HEK293 (cell line): ENCODE measurements at regions not wholly inside any gene's neighbourhood (a gene's known extent, or its start where the extent isn't known, plus 50 kb on each side); places are given as distances from the start of the nearest gene placed in this dataset.

Experiments used
- CTCF ChIA-PET: fragments of 350-600 bp; formaldehyde crosslinking; extraction: SDS; loops from one replicate; lab custom pipeline; 2021; ENCODE audit warnings: antibody characterized with exemption; lab: Yijun Ruan, JAX
- POLR2A ChIA-PET: fragments of 300-600 bp; formaldehyde crosslinking; extraction: SDS; loops from one replicate; lab custom pipeline; 2020; ENCODE audit warnings: antibody characterized with exemption, inconsistent platforms; lab: Yijun Ruan, JAX
- H3K27ac ChIP-seq: fragments of 200-500 bp; sonication (Bioruptor generic); 2 replicates; pipeline ENCODE4 v1.5.1; 2014; ENCODE audit warnings: low read depth, low read length, control low read depth, inconsistent platforms; ENCODE audit errors: extremely low read depth
- H3K36me3 ChIP-seq, 2 experiments: fragments of 200-500 bp in 1 of 2; sonication (Bioruptor generic) in 1 of 2; 1 replicate in 1 of 2; 2 replicates in 1 of 2; pipeline ENCODE4 v1.5.1; 2014 to 2017; ENCODE audit warnings: inconsistent platforms in 2 of 2, low read length in 2 of 2; ENCODE audit not compliant: control insufficient read depth in 2 of 2, insufficient read depth in 1 of 2
- H3K4me1 ChIP-seq: fragments of 200-500 bp; sonication (Bioruptor generic); 2 replicates; pipeline ENCODE4 v1.5.1; 2014; ENCODE audit warnings: mild to moderate bottlenecking, low read length, inconsistent platforms; ENCODE audit not compliant: control insufficient read depth, insufficient read depth
- H3K4me3 ChIP-seq: 2 replicates; pipeline ENCODE4 v1.5.1; 2011; ENCODE audit warnings: low read depth, mild to moderate bottlenecking, control low read depth, low read length, moderate library complexity
- H3K9me3 ChIP-seq: fragments of 200-500 bp; sonication (Bioruptor generic); 2 replicates; pipeline ENCODE4 v1.5.1; 2014; ENCODE audit warnings: low read depth, low read length, inconsistent platforms; ENCODE audit not compliant: control insufficient read depth, insufficient read depth
- ATF2 ChIP-seq: fragments of 450-650 bp; formaldehyde crosslinking; IDR thresholded peaks from 2 replicates; pipeline ENCODE4 v1.5.1; 2016; ENCODE audit warnings: missing biosample characterization, missing genetic modification characterization, low read depth
- GLI4 ChIP-seq: fragments of 450-650 bp; formaldehyde crosslinking; IDR thresholded peaks from 2 replicates; pipeline ENCODE4 v1.5.1; 2016; ENCODE audit warnings: missing biosample characterization, missing genetic modification characterization
- YY1 ChIP-seq: fragments of 450-650 bp; formaldehyde crosslinking; IDR thresholded peaks from 2 replicates; pipeline ENCODE4 v1.5.1; 2018; ENCODE audit warnings: missing biosample characterization, missing genetic modification characterization
- ZNF148 ChIP-seq: fragments of 450-650 bp; formaldehyde crosslinking; IDR thresholded peaks from 2 replicates; pipeline ENCODE4 v1.5.0; 2017; ENCODE audit warnings: missing biosample characterization, missing genetic modification characterization, borderline replicate concordance
- ZNF202 ChIP-seq: fragments of 450-650 bp; formaldehyde crosslinking; IDR thresholded peaks from 2 replicates; pipeline ENCODE4 v1.5.1; 2016; ENCODE audit warnings: missing biosample characterization, missing genetic modification characterization, borderline replicate concordance
- ZNF24 ChIP-seq: fragments of 450-650 bp; formaldehyde crosslinking; IDR thresholded peaks from 2 replicates; pipeline ENCODE4 v1.5.1; 2016; ENCODE audit warnings: missing biosample characterization, missing genetic modification characterization
- ZNF311 ChIP-seq: fragments of 450-650 bp; formaldehyde crosslinking; IDR thresholded peaks from 2 replicates; pipeline ENCODE4 v1.5.1; 2017; ENCODE audit warnings: missing biosample characterization, missing genetic modification characterization, borderline replicate concordance
- ZNF354C ChIP-seq: fragments of 450-650 bp; formaldehyde crosslinking; IDR thresholded peaks from 2 replicates; pipeline ENCODE4 v1.5.1; 2016; ENCODE audit warnings: missing biosample characterization, missing genetic modification characterization, low read depth, borderline replicate concordance
- ZNF394 ChIP-seq: fragments of 450-650 bp; formaldehyde crosslinking; IDR thresholded peaks from 2 replicates; pipeline ENCODE4 v1.5.1; 2016; ENCODE audit warnings: missing biosample characterization, missing genetic modification characterization, mild to moderate bottlenecking, moderate library complexity, borderline replicate concordance
- ZNF423 ChIP-seq: fragments of 450-650 bp; formaldehyde crosslinking; IDR thresholded peaks from 2 replicates; pipeline ENCODE4 v1.5.1; 2016; ENCODE audit warnings: missing biosample characterization, missing genetic modification characterization
- ZNF426 ChIP-seq: fragments of 450-650 bp; formaldehyde crosslinking; IDR thresholded peaks from 2 replicates; pipeline ENCODE4 v1.5.1; 2017; ENCODE audit warnings: missing biosample characterization, missing genetic modification characterization, mild to moderate bottlenecking, inconsistent platforms, moderate library complexity
- ZNF555 ChIP-seq: fragments of 450-650 bp; formaldehyde crosslinking; conservative IDR thresholded peaks from 2 replicates; pipeline ENCODE4 v1.5.1; 2017; ENCODE audit warnings: missing biosample characterization, mild to moderate bottlenecking, missing genetic modification characterization, inconsistent platforms
- ZNF560 ChIP-seq: fragments of 450-650 bp; formaldehyde crosslinking; IDR thresholded peaks from 2 replicates; pipeline ENCODE4 v1.5.1; 2017; ENCODE audit warnings: missing biosample characterization, missing genetic modification characterization, borderline replicate concordance
- ZNF610 ChIP-seq: fragments of 450-650 bp; formaldehyde crosslinking; IDR thresholded peaks from 2 replicates; pipeline ENCODE4 v1.5.1; 2016; ENCODE audit warnings: missing biosample characterization, missing genetic modification characterization, borderline replicate concordance
- ZSCAN30 ChIP-seq: fragments of 450-650 bp; IDR thresholded peaks from 2 replicates; pipeline ENCODE4 v1.5.1; 2018; ENCODE audit warnings: missing biosample characterization, mild to moderate bottlenecking, missing genetic modification characterization, moderate library complexity
- ZSCAN5A ChIP-seq: fragments of 450-650 bp; formaldehyde crosslinking; IDR thresholded peaks from 2 replicates; pipeline ENCODE4 v1.5.1; 2016; ENCODE audit warnings: missing biosample characterization, missing genetic modification characterization
- TF ChIP-seq, protein P1 (sequence below): fragments of 450-650 bp; formaldehyde crosslinking; IDR thresholded peaks from 2 replicates; pipeline ENCODE4 v1.5.1; 2016; ENCODE audit warnings: missing biosample characterization, missing genetic modification characterization
- TF ChIP-seq, protein P2 (sequence below): fragments of 450-650 bp; formaldehyde crosslinking; IDR thresholded peaks from 2 replicates; pipeline ENCODE4 v1.5.1; 2016; ENCODE audit warnings: missing biosample characterization, missing genetic modification characterization, low read depth
- TF ChIP-seq, protein P3 (sequence below): fragments of 450-650 bp; formaldehyde crosslinking; IDR thresholded peaks from 2 replicates; pipeline ENCODE4 v1.5.1; 2016; ENCODE audit warnings: missing biosample characterization, missing genetic modification characterization

- Histone ChIP-seq H3K4me3 (no peak overlapping the region), H3K9me3 (no peaks in the 10 kb centered on the region), H3K36me3 (no peaks in the 10 kb centered on the region), H3K4me1 (no peaks in the 10 kb centered on the region), H3K27ac (no peak overlapping the region)
- POLR2A ChIA-PET: no interaction called here
- CTCF ChIA-PET: no interaction called here
- TF ChIP-seq YY1 (tag by site-specific recombination): no peak
Measured at GRCh38 chr13:75986818-75987217, 350.7 kb downstream of the LMO7 start.

DNA sequence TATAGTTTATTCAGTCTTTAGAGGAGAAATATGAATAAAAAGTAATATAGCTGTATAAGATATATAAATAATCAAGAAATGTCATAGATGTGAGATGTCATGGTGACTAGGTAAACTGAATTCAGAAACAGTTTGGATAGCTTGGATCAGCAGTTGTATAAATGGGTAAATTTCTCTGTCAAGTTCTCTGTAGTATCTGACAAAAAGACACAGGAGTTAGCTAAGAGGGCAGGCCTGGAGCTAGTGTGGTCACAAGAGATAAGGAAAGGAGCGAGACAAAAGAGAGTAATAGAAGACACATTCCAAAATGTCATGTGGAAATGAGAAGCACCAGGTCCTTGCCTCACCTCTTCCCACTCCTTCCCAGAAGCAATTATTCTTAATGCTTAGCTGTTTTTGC lies 349.0 kb downstream of the LMO7 start:
- TF ChIP-seq, protein P1, sequence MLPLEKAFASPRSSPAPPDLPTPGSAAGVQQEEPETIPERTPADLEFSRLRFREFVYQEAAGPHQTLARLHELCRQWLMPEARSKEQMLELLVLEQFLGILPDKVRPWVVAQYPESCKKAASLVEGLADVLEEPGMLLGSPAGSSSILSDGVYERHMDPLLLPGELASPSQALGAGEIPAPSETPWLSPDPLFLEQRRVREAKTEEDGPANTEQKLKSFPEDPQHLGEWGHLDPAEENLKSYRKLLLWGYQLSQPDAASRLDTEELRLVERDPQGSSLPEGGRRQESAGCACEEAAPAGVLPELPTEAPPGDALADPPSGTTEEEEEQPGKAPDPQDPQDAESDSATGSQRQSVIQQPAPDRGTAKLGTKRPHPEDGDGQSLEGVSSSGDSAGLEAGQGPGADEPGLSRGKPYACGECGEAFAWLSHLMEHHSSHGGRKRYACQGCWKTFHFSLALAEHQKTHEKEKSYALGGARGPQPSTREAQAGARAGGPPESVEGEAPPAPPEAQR (tag by site-specific recombination): no peak
- TF ChIP-seq, protein P2, sequence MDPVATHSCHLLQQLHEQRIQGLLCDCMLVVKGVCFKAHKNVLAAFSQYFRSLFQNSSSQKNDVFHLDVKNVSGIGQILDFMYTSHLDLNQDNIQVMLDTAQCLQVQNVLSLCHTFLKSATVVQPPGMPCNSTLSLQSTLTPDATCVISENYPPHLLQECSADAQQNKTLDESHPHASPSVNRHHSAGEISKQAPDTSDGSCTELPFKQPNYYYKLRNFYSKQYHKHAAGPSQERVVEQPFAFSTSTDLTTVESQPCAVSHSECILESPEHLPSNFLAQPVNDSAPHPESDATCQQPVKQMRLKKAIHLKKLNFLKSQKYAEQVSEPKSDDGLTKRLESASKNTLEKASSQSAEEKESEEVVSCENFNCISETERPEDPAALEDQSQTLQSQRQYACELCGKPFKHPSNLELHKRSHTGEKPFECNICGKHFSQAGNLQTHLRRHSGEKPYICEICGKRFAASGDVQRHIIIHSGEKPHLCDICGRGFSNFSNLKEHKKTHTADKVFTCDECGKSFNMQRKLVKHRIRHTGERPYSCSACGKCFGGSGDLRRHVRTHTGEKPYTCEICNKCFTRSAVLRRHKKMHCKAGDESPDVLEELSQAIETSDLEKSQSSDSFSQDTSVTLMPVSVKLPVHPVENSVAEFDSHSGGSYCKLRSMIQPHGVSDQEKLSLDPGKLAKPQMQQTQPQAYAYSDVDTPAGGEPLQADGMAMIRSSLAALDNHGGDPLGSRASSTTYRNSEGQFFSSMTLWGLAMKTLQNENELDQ (tag by site-specific recombination): no peak
- no peak for TF ChIP-seq ZNF311
- TF ChIP-seq ZNF610 (tag by site-specific recombination): no peak
- no peak for TF ChIP-seq ZNF148 (tag by site-specific recombination)
- TF ChIP-seq, protein P3, sequence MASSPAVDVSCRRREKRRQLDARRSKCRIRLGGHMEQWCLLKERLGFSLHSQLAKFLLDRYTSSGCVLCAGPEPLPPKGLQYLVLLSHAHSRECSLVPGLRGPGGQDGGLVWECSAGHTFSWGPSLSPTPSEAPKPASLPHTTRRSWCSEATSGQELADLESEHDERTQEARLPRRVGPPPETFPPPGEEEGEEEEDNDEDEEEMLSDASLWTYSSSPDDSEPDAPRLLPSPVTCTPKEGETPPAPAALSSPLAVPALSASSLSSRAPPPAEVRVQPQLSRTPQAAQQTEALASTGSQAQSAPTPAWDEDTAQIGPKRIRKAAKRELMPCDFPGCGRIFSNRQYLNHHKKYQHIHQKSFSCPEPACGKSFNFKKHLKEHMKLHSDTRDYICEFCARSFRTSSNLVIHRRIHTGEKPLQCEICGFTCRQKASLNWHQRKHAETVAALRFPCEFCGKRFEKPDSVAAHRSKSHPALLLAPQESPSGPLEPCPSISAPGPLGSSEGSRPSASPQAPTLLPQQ (tag by site-specific recombination): no peak
- TF ChIP-seq ZNF354C (tag by site-specific recombination): no peak
- no peak for TF ChIP-seq ZNF202 (tag by site-specific recombination)
- TF ChIP-seq ZNF426 (tag by site-specific recombination): no peak
- TF ChIP-seq ZNF555 (tag by site-specific recombination): no peak
- ChIA-PET POLR2A (no interaction called here), CTCF (interaction anchor here (0.7 kb wide), 1 partner anchor 108 kb away, joined by 5 read pairs; no protein-coding TSS in a partner anchor)
- H3K9me3 ChIP-seq: no peaks in the 10 kb centered on the region
- no peaks in the 10 kb centered on the region for H3K36me3 ChIP-seq
- no peak overlapping the region for H3K4me3 ChIP-seq
- H3K27ac ChIP-seq: no peak overlapping the region
- no peaks in the 10 kb centered on the region for H3K4me1 ChIP-seq

DNA sequence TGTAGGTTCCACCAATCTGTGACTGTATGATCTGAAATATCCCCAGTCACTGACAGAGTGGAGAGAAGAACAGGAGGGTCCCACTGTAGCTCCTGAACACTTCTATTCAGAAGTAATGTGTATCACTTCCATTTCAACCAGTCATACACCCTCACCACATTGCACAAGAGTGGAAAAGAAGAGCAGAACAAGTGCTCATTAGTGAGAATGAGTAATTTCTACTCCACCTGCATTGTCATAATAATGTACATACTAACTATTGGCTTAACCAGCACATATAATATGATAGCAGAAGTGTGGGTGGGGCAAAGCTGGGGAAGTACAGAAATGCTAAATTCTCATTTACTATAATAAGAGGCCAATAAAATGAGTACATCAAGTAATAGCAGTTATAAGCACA lies 342.7 kb downstream of the LMO7 start:
- POLR2A ChIA-PET: no interaction called here
- CTCF ChIA-PET: no interaction called here
- H3K9me3 ChIP-seq: no peaks in the 10 kb centered on the region
- H3K4me1 ChIP-seq: no peaks in the 10 kb centered on the region
- no peaks in the 10 kb centered on the region for H3K36me3 ChIP-seq
- no peak overlapping the region for H3K4me3 ChIP-seq
- H3K27ac ChIP-seq: no peak overlapping the region
- no peak for TF ChIP-seq ZNF426 (tag by site-specific recombination)
- no peak for TF ChIP-seq ZSCAN30 (tag by site-specific recombination)
- TF ChIP-seq ZSCAN5A (tag by site-specific recombination): no peak
- TF ChIP-seq GLI4: no peak
- TF ChIP-seq ATF2 (tag by site-specific recombination): no peak
- TF ChIP-seq ZNF560 (tag by site-specific recombination): no peak
- TF ChIP-seq ZNF394 (tag by site-specific recombination): no peak
- TF ChIP-seq ZNF24 (tag by site-specific recombination): no peak
- TF ChIP-seq ZNF423 (tag by site-specific recombination): no peak
